ENCODE measurements at regions not wholly inside any gene's neighbourhood (a gene's known extent, or its start where the extent isn't known, plus 50 kb on each side); places are given as distances from the start of the nearest gene placed in this dataset.

DNA sequence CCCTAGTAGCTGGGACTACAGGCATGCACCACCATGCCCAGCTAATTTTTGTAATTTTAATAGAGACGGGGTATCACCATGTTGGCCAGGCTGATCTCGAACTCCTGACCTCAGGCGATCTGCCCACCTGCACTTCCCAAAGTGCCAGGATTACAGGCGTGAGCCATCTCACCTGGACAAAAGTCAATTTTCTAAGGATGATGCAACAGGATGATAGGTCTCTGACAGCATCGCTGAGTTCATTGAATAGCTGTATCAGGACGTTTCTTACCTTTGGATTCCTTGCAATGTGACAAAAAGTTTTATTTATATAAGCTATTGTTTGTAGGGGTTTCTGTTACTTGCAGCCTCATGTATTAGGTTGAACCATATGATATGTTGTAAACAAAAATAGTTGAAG, 55.5 kb upstream of the PCED1B start:
- in situ Hi-C loops (cut with MboI; ENCODE audit: low sequenced_read_pairs) = loop anchor here (25.0 kb wide), 1 partner anchor 887 kb away; no protein-coding TSS in a partner anchor

DNA sequence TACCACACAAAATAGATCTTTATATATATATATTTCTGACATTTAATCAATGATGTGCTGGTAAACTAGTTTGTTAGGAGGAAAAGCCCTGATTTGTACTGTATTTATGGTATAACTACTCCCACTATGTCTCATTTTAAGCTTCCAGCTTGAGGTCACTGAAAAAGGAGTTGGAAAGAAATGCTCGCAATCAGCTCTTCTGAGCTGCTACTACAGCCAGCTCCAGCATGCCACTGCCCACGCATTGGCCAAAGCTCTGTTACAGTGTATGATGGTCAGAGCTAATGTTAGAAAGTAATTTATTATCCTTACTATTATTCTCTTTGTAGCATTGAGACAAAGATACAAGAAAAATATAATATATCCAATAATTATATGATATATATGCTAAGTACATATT, 55.0 kb upstream of the PCED1B start:
- in situ Hi-C loops (cut with MboI; ENCODE audit: low sequenced_read_pairs) = loop anchor here (25.0 kb wide), 1 partner anchor 887 kb away; no protein-coding TSS in a partner anchor

DNA sequence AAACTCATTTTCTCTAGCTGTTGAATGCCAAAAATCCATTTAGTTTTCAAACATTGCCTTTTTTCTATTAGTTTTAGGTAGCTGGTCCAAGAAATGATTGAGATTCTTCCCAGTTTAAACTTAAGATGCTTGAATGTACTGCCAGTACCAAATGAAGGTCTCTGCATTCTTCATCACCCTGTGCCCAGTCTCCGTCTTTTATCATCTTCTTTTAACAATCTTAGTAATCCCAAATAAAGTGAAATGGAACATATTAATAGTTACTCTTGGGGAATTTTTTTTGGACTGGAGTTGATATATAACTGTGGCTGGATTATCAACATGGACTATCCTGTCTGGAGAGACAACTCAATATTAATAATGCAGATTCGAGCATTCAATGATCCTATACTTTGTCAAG, 54.1 kb upstream of the PCED1B start:
- in situ Hi-C loops (cut with MboI; ENCODE audit: low sequenced_read_pairs) = no loop called here

DNA sequence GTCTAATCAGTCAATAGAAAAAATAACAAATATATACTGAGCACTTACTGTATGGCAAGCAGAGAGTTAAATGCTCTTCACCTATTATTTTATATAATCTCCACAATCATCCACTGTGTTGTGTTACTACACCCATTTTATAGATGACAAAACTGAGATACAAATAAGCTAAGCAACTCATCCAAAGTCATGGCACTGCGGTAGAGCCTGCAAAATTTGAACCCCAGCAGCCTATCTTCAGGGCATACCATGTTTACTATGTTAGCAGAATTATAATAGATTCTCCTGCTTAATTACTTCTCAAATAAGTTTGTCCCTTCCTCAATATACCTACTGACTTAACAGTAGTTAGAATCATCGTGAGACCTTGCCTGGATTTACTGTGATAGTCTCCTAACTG, 53.6 kb upstream of the PCED1B start:
- in situ Hi-C loops (cut with MboI; ENCODE audit: low sequenced_read_pairs) = no loop called here

DNA sequence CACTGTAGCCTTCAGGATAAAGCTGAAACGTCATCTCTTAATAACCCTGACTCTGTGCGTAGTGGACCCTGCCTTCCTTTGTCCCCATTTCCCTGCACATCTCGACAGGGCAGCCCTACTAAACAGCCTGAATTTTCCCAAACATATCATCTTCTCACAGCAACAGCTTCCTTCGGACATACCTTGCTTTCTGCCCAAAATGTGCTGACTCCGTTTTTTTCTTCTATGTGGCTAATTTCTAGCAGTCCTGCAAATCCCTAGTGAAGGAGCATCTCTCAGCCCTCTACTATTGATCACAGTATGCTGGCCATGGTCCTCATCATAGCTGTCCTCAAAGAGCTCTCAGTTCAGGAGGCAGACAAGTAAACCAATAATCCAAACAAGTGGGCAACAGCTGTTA, 53.1 kb upstream of the PCED1B start:
- in situ Hi-C loops (cut with MboI; ENCODE audit: low sequenced_read_pairs) = no loop called here
